ENCODE measurements at regions not wholly inside any gene's neighbourhood (a gene's known extent, or its start where the extent isn't known, plus 50 kb on each side); places are given as distances from the start of the nearest gene placed in this dataset.

DNA sequence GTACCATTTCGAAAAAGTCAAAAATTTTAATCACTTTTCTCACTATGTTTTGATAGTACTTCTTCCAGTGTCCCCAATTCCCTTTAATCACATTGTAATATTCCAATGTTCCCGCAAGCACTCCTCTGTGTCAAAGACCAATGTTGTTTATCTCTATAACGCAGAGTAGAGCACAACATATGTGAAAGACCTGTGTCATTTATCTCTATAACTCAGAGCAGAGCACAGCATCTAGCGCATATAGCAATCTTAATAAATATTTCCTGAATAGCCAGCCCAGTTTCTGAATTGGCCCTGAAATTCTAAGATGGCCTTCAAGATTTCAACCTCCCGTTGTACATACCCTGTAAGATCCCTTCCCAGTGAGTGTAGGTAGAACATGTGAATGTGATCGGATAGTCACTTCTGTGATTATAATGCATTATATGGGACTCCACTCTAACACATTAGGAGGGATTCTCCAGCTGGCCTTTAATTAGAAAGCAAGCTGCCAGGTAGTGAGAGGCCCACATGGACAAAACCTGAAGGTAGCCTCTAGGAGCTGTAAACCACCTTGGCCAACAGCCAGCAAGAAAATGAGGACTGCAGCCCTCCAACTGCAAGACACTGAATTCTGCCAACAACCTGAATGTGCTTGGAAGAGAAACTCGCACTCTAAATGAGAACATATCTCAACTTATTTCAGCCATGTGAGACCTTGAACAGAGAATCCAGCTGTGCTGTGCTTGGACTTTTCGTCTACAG, 238.8 kb upstream of the SYT10 start:
- TF ChIP-seq ZC3H10 (CRISPR knock-in tag; IDR thresholded peaks at IDR 0.05) (no peak), PATZ1 (CRISPR knock-in tag; IDR thresholded peaks at IDR 0.05; ENCODE audit: borderline replicate concordance) (no peak), ARNTL (CRISPR knock-in tag; IDR thresholded peaks at IDR 0.05; ENCODE audit: borderline replicate concordance, low read depth) (no peak), RARB (CRISPR knock-in tag; IDR thresholded peaks at IDR 0.05) (no peak), ZNF8 (CRISPR knock-in tag; IDR thresholded peaks at IDR 0.05) (no peak), ISL1 (CRISPR knock-in tag; IDR thresholded peaks at IDR 0.05) (no peak)
- ATAC-seq, result no peak

DNA sequence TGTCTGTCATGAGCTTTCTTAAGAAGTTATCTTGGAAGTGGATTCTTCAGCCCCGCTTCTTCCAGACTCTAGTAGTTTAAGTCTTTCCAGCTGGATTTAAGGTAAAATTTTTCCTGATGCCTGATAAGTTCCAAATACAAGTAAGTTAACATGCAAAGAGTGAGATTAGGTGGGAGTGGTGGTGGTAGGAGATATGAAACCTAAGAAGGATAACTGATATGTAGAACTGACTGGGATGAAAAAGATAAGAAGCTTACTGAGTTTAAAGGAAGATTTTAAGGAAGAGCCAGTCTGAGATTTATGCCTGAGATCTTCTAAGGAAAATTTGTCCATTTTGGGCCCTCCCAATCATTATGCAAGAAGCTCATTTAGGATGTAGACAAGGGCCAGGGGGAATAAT, 250.9 kb upstream of the SYT10 start:
- TF ChIP-seq TCF4 (CRISPR knock-in tag; IDR thresholded peaks at IDR 0.05; ENCODE audit: borderline replicate concordance) (no peak), ARNTL (CRISPR knock-in tag; IDR thresholded peaks at IDR 0.05; ENCODE audit: borderline replicate concordance, low read depth) (no peak), CSRNP3 (CRISPR knock-in tag; IDR thresholded peaks at IDR 0.05) (no peak), ISL1 (CRISPR knock-in tag; IDR thresholded peaks at IDR 0.05) (no peak), PATZ1 (CRISPR knock-in tag; IDR thresholded peaks at IDR 0.05; ENCODE audit: borderline replicate concordance) (no peak), SNAI2 (CRISPR knock-in tag; IDR thresholded peaks at IDR 0.05) (no peak), ZNF565 (CRISPR knock-in tag; conservative IDR thresholded peaks at IDR 0.05; ENCODE audit: low read depth) (no peak), ESRRG (CRISPR knock-in tag; IDR thresholded peaks at IDR 0.05) (no peak), ZNF70 (CRISPR knock-in tag; IDR thresholded peaks at IDR 0.05) (no peak), ZC3H10 (CRISPR knock-in tag; IDR thresholded peaks at IDR 0.05) (no peak)
- ATAC-seq, result no peak

- TF ChIP-seq ZNF70 (CRISPR knock-in tag; IDR thresholded peaks at IDR 0.05) (no peak), ARNTL (CRISPR knock-in tag; IDR thresholded peaks at IDR 0.05; ENCODE audit: borderline replicate concordance, low read depth) (no peak)
- no peak for ATAC-seq
Measured at GRCh38 chr12:33703221-33703620, 263.6 kb upstream of the SYT10 start.

DNA sequence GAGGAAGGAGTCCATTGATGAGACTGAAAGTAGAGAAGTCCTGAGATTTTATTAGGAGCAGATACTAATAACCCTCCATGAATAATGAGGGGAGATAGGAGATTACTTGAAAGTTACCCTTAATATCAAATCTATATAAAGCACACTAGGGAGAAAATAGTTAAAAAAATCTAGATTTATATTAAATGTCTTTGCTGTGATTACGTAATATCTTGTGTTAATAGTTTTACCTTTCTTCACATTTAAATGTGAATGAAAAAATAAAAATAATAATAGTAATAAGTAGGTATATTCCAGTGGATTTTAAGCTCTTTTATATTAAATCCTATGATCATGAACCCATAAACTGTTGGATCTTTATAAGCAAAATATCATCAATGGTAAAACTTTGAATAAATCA, 267.3 kb upstream of the SYT10 start:
- no peak for ATAC-seq
- no peak for TF ChIP-seq CSRNP3 (CRISPR knock-in tag; IDR thresholded peaks at IDR 0.05)
- no peak for TF ChIP-seq GLIS3 (CRISPR knock-in tag; IDR thresholded peaks at IDR 0.05)
- no peak for TF ChIP-seq TCF4 (CRISPR knock-in tag; IDR thresholded peaks at IDR 0.05; ENCODE audit: borderline replicate concordance)
- TF ChIP-seq ZFP3 (CRISPR knock-in tag; IDR thresholded peaks at IDR 0.05), result no peak
- TF ChIP-seq ZNF565 (CRISPR knock-in tag; conservative IDR thresholded peaks at IDR 0.05; ENCODE audit: low read depth), result no peak
- TF ChIP-seq PPARA (CRISPR knock-in tag; IDR thresholded peaks at IDR 0.05; ENCODE audit: borderline replicate concordance), result no peak
- TF ChIP-seq ARNTL (CRISPR knock-in tag; IDR thresholded peaks at IDR 0.05; ENCODE audit: borderline replicate concordance, low read depth), result no peak
- TF ChIP-seq CREB5 (CRISPR knock-in tag; IDR thresholded peaks at IDR 0.05; ENCODE audit: low read depth), result no peak
- no peak for TF ChIP-seq BACH2 (CRISPR knock-in tag; IDR thresholded peaks at IDR 0.05; ENCODE audit: borderline replicate concordance)
- no peak for TF ChIP-seq ZNF70 (CRISPR knock-in tag; IDR thresholded peaks at IDR 0.05)
- TF ChIP-seq POU6F1 (CRISPR knock-in tag; IDR thresholded peaks at IDR 0.05; ENCODE audit: borderline replicate concordance, low read depth), result no peak
- TF ChIP-seq RARB (CRISPR knock-in tag; IDR thresholded peaks at IDR 0.05), result no peak
- TF ChIP-seq PATZ1 (CRISPR knock-in tag; IDR thresholded peaks at IDR 0.05; ENCODE audit: borderline replicate concordance), result no peak
- TF ChIP-seq TOX (CRISPR knock-in tag; IDR thresholded peaks at IDR 0.05; ENCODE audit: borderline replicate concordance), result no peak
- no peak for TF ChIP-seq ESRRG (CRISPR knock-in tag; IDR thresholded peaks at IDR 0.05)
